Endothelial cell (in vitro differentiated cells): ENCODE measurements at regions not wholly inside any gene's neighbourhood (a gene's known extent, or its start where the extent isn't known, plus 50 kb on each side); places are given as distances from the start of the nearest gene placed in this dataset.

ENCODE experiments used
- DNase-seq: peaks from one replicate; pipeline ENCODE4 v3.0.0; 2021; ENCODE audit warnings: low spot score
- H3K27ac Mint-ChIP-seq: one replicate; pipeline ENCODE4 v1.8.0; 2021; ENCODE audit warnings: mixed read lengths, inconsistent platforms; ENCODE audit not compliant: unreplicated experiment
- H3K27me3 Mint-ChIP-seq: one replicate; pipeline ENCODE4 v1.8.0; 2021; ENCODE audit warnings: mild to moderate bottlenecking, moderate library complexity, mixed read lengths, inconsistent platforms; ENCODE audit not compliant: unreplicated experiment
- H3K36me3 Mint-ChIP-seq: one replicate; pipeline ENCODE4 v1.8.0; 2021; ENCODE audit warnings: mild to moderate bottlenecking, low read depth, mixed read lengths, inconsistent platforms; ENCODE audit not compliant: unreplicated experiment
- H3K4me1 Mint-ChIP-seq: one replicate; pipeline ENCODE4 v1.8.0; 2021; ENCODE audit warnings: mild to moderate bottlenecking, mixed read lengths, inconsistent platforms; ENCODE audit not compliant: unreplicated experiment
- H3K4me3 Mint-ChIP-seq: one replicate; pipeline ENCODE4 v1.8.0; 2021; ENCODE audit warnings: mild to moderate bottlenecking, mixed read lengths, inconsistent platforms; ENCODE audit not compliant: unreplicated experiment
- H3K9me3 Mint-ChIP-seq: one replicate; pipeline ENCODE4 v1.8.0; 2021; ENCODE audit warnings: mixed read lengths, inconsistent platforms; ENCODE audit not compliant: unreplicated experiment
- TF ChIP-seq, protein P1 (sequence below): fragments of 200-600 bp; sonication (generic); IDR thresholded peaks from one replicate; pipeline ENCODE4 v1.5.0; 2021; ENCODE audit warnings: antibody characterized with exemption; ENCODE audit not compliant: unreplicated experiment

DNA sequence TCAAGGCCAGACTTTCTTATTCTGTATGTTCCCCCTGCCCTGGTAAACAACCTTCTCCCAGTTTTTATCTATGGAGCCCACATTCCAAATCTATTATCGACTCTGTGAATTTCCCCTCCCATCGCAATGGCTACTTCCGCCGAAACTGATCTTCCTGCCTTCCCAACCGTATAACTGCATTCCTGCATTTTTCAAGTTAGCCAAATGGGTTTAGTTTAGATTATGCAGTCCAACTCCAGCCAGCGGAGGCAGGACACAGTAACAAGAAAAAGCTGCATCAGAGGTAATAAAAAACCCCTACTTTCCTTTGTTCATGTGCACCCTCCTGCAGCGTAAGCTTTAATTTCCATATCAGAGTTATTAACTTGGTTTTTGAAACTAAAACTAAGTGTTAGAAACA is 112.2 kb upstream of the ZNF91 start:
- Mint-ChIP-seq H3K36me3 (no peaks in the 10 kb centered on the region), H3K27ac (no peak overlapping the region), H3K27me3 (no peaks in the 10 kb centered on the region), H3K4me1 (no peaks in the 10 kb centered on the region), H3K9me3 (no peaks in the 10 kb centered on the region), H3K4me3 (no peak overlapping the region)
- TF ChIP-seq, protein P1, sequence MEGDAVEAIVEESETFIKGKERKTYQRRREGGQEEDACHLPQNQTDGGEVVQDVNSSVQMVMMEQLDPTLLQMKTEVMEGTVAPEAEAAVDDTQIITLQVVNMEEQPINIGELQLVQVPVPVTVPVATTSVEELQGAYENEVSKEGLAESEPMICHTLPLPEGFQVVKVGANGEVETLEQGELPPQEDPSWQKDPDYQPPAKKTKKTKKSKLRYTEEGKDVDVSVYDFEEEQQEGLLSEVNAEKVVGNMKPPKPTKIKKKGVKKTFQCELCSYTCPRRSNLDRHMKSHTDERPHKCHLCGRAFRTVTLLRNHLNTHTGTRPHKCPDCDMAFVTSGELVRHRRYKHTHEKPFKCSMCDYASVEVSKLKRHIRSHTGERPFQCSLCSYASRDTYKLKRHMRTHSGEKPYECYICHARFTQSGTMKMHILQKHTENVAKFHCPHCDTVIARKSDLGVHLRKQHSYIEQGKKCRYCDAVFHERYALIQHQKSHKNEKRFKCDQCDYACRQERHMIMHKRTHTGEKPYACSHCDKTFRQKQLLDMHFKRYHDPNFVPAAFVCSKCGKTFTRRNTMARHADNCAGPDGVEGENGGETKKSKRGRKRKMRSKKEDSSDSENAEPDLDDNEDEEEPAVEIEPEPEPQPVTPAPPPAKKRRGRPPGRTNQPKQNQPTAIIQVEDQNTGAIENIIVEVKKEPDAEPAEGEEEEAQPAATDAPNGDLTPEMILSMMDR: no peak
- DNase-seq: no peak

DNA sequence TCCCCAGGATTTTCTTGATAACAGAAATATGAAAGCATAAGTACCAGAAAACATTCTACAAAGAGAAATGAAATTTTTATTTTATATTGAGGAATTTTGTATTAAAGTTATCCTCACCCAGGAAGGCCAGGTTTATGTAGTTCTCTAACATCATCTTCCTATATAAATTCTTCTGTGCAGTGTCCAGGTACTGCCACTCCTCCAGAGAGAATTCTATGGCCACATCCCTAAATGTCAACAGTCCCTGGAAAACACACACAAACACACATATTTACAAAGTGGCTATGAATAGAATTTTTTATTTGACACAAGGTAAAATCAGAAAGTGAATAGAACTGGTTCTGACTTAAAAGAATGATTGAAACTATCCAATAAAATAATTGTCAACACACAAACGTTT is 110.5 kb upstream of the ZNF91 start:
- no peak for DNase-seq
- Mint-ChIP-seq H3K36me3 (no peaks in the 10 kb centered on the region), H3K9me3 (no peaks in the 10 kb centered on the region), H3K4me1 (no peaks in the 10 kb centered on the region), H3K27me3 (no peaks in the 10 kb centered on the region), H3K4me3 (no peak overlapping the region), H3K27ac (no peak overlapping the region)
- TF ChIP-seq, protein P1: no peak

DNA sequence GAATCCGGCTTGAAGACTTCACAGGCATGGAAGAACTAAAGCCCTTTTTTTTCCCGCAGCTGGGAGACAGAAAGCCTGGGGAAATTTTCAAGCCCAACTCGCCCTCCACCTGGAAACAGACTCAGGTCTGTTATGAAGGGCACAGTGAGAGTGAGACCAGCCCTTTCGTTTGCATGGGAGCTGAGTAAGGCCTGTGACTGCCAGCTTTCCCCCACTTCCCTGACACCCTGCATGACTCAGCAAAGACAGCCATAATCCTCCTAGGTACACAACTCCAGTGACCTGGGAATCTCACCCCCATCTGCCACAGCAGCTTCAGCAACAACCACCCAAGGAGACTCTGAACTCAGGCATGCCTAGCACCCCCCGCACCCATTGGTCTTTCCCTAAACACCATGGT is 87.6 kb upstream of the ZNF91 start:
- TF ChIP-seq, protein P1: no peak
- no peaks in the 10 kb centered on the region for H3K4me1 Mint-ChIP-seq
- peaks cover 10% of the 10 kb centered on the region for H3K9me3 Mint-ChIP-seq
- H3K27me3 Mint-ChIP-seq: peaks cover 2% of the 10 kb centered on the region
- no peak for DNase-seq
- H3K36me3 Mint-ChIP-seq: peaks cover 4% of the 10 kb centered on the region
- H3K4me3 Mint-ChIP-seq: no peak overlapping the region
- no peak overlapping the region for H3K27ac Mint-ChIP-seq

DNA sequence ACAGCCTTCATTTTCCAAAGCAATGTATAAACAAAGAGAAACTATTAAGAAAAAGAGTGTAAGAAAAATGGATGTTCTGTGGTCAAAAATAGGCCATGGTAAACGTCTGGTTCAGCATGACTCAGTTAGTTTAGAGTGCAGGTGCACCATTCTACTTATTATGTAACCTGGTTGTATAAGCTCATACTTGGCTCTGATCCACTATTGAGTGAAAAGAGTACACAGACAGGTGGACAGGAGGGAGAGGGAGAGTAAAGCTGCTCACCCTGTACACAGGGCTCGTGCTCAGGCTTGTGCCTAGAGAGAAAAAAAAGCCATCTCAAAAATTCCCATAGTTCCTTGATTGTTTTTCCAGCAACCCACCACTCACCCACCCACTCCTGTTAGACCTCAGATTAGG is 85.8 kb upstream of the ZNF91 start:
- no peak overlapping the region for H3K27ac Mint-ChIP-seq
- peaks cover 16% of the 10 kb centered on the region for H3K9me3 Mint-ChIP-seq
- DNase-seq: no peak
- TF ChIP-seq, protein P1: no peak
- H3K36me3 Mint-ChIP-seq: peaks cover 9% of the 10 kb centered on the region
- peaks cover 2% of the 10 kb centered on the region for H3K27me3 Mint-ChIP-seq
- no peak overlapping the region for H3K4me3 Mint-ChIP-seq
- no peaks in the 10 kb centered on the region for H3K4me1 Mint-ChIP-seq

DNA sequence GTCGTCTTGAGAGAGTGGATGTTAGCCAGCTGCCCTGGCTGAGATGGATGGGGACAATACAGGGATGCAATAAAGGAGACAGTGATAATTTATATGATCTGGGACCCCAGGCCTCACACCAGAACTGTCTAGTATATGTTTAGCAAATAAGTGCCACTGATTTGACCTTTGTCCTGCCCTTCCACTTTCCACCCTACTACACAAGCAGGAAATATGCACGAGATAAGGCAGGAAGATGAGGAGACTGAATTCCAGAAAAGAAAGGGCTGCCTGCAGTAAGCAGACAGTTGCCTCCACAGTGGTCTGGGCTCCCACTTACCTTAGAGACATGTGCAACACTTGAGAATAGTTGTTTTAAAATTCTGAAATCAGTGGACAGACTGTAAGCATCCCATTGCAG is 80.2 kb upstream of the ZNF91 start:
- Mint-ChIP-seq H3K27ac (no peak overlapping the region), H3K4me3 (no peak overlapping the region), H3K9me3 (peaks cover 19% of the 10 kb centered on the region), H3K36me3 (peaks cover 9% of the 10 kb centered on the region), H3K27me3 (peaks cover 2% of the 10 kb centered on the region), H3K4me1 (no peaks in the 10 kb centered on the region)
- TF ChIP-seq, protein P1: no peak
- no peak for DNase-seq
